NT2/D1 (cell line): ENCODE measurements at regions not wholly inside any gene's neighbourhood (a gene's known extent, or its start where the extent isn't known, plus 50 kb on each side); places are given as distances from the start of the nearest gene placed in this dataset.
"Not testable (repeated sequence)": the region's sequence is repeated elsewhere in the genome, so short reads cannot be mapped to it uniquely, and the experiment has no call there.

Experiments used
- SUZ12 ChIP-seq: IDR thresholded peaks from 2 replicates; pipeline ENCODE4 v1.6.1; 2011; ENCODE audit not compliant: insufficient read length, insufficient read depth; ENCODE audit errors: extremely low read depth
- YY1 ChIP-seq: IDR thresholded peaks from 2 replicates; pipeline ENCODE4 v1.6.1; 2011; ENCODE audit not compliant: insufficient read length, insufficient read depth

DNA sequence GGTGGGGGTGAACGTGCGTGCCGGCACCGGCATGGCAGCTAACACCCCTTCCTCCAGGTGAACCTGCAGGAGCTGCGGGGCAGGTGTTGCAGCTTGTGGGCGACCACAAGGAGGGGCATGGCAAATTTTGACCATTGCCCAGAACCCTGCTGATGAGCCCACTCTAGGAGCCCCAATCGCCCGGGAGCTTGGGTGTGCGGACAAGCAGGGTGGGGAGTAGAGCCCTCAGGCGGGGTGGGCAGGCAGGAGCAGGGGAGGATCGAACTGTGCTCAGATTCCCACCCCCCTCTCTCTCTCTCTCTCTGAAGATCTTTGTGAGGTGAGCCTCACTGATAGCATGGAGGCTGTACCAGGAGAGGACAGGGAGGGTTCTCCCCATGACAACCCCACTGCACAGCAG lies 159.8 kb downstream of the GOLGA6L4 start:
- TF ChIP-seq SUZ12, YY1: not testable (repeated sequence)
